Testis (tissue), 2 donors: ENCODE measurements at regions not wholly inside any gene's neighbourhood (a gene's known extent, or its start where the extent isn't known, plus 50 kb on each side); places are given as distances from the start of the nearest gene placed in this dataset.

ENCODE experiments used
- DNase-seq: peaks from one replicate; pipeline ENCODE4 v3.0.0-alpha.2; 2019
- H3K27ac ChIP-seq, 2 donors: fragments of 200-600 bp; sonication (generic); one replicate each; pipeline ENCODE4 v1.5.1; 2019
- H3K27me3 ChIP-seq: fragments of 200-600 bp; sonication (generic); one replicate; pipeline ENCODE4 v1.5.1; 2019
- H3K36me3 ChIP-seq: fragments of 200-600 bp; sonication (generic); one replicate; pipeline ENCODE4 v1.5.1; 2017; ENCODE audit warnings: low read depth; ENCODE audit errors: missing control alignments
- H3K4me1 ChIP-seq: fragments of 200-600 bp; sonication (generic); one replicate; pipeline ENCODE4 v1.5.1; 2019
- H3K4me3 ChIP-seq, 2 donors: fragments of 200-600 bp; sonication (generic); one replicate each; pipeline ENCODE4 v1.5.1; 2017 to 2019
- H3K9me3 ChIP-seq: fragments of 200-600 bp; sonication (generic); one replicate; pipeline ENCODE4 v1.5.1; 2017
- CTCF ChIP-seq, 3 experiments: fragments of 450-650 bp in 2 of 3; fragments of 200-600 bp in 1 of 3; sonication (generic) in 1 of 3; IDR thresholded peaks; one replicate each; pipeline ENCODE4 v1.5.1; 2016 to 2019; ENCODE audit warnings: antibody characterized with exemption in 3 of 3, mild to moderate bottlenecking in 2 of 3, moderate library complexity in 1 of 3
- POLR2A ChIP-seq: fragments of 450-650 bp; IDR thresholded peaks from one replicate; pipeline ENCODE4 v1.6.1; 2017; ENCODE audit warnings: antibody characterized with exemption, mild to moderate bottlenecking, moderate library complexity
- WGBS, 2 donors: methylation state at CpG; one replicate each; pipeline ENCODE4 v1.1.5; 2018; 5-methylcytosine and 5-hydroxymethylcytosine counted together
- intact Hi-C: fragments of 100-400 bp; cut with DNase I; formaldehyde crosslinking; loops from one replicate; pipeline ENCODE4 v1.15.1; 2023; ENCODE audit warnings: low total_unique reads

DNA sequence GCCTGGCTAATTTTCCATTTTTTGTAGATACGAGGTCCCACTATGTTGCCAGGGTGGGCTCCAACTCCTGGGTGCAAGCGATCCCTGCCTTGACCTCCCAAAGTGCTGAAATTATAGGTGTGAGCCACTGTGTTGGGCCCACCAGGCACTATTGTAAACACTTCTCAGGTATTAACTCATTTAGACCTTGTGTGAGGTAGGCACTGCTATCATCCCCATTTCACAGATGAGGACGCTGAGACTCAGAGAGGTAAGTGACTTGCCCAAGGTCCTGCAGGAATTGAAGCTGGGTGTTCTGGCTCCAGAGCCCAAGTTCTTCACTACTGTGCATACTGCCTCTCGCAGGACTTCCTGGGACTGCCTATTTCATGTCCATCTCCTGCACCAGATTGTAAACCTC is 67.1 kb upstream of the SYPL1 start:
- intact Hi-C loops = no loop called here
- H3K36me3 ChIP-seq = no peaks in the 10 kb centered on the region
- 93 to 98% methylated on average over 4 of the region's 4 CpGs for WGBS, 2 donors
- no peak for DNase-seq
- no peak overlapping the region for H3K27ac ChIP-seq
- no peaks in the 10 kb centered on the region for H3K27me3 ChIP-seq
- H3K4me1 ChIP-seq = peaks cover 8% of the 10 kb centered on the region
- no peaks in the 10 kb centered on the region for H3K9me3 ChIP-seq
- TF ChIP-seq CTCF (IDR thresholded peaks at IDR 0.05) (no peak), POLR2A (no peak)
- no peak overlapping the region for H3K4me3 ChIP-seq

DNA sequence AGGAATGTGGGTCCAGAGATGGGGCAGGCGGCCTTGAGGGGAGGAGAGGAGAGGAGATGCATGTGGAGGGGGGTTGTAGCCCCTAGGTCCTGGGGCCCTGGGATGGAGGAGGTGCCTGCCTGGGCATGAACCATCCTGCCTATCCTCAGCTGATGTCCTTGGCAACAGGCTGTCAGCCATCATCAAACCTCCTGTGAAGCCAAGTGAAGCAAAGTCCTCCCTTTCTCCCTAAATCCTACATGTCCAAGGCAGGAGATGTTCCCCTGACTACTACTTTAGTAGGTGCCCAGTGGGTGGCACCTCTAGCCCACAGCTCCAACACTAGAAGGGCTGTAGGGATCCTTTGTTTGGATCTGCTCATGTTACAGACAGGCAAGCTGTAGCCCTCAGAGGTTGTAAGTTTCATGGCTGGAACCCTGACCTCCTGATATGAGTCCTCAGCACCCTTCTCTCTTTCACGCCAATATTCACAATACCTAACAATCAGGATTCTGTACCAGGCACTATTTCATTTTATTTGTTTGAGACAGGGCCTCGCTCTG is 66.6 kb upstream of the SYPL1 start:
- DNase-seq = no peak
- TF ChIP-seq CTCF (IDR thresholded peaks at IDR 0.05) = no peak
- TF ChIP-seq POLR2A = no peak
- no peaks in the 10 kb centered on the region for H3K9me3 ChIP-seq

GRCh38 chr7:106177738-106178592 is 65.9 kb upstream of the SYPL1 start:
- DNase-seq = no peak
- WGBS, 2 donors = 83 to 88% methylated on average over 11 of the region's 11 CpGs
- no peak overlapping the region for H3K27ac ChIP-seq

More for the DNA sequence above, 66.6 kb upstream of the SYPL1 start:
- Histone ChIP-seq H3K27me3 (no peaks in the 10 kb centered on the region), H3K27ac (no peak overlapping the region), H3K4me1 (peaks cover 8% of the 10 kb centered on the region), H3K4me3 (no peak overlapping the region), H3K36me3 (no peaks in the 10 kb centered on the region)
- WGBS, 2 donors = 92 to 95% methylated on average over 3 of the region's 3 CpGs
- intact Hi-C loops = no loop called here

DNA sequence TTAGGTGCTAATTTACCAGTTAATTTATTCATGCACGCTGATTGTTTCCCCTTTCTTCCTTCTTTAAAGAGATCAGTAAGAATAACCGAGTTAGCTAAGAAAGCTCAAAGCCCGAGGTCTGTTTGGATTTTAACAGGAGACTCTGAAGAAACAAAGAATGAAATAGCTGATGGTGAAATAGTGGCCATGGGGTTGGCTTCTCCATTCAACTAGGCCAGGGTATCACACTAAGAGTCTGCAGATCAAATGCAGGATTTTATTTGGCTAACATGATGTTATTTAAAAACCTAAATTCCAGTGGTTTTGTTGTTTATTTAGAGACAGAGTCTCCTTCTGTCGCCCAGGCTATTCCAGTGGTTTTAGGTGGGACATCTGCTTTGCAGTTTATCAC is 65.2 kb upstream of the SYPL1 start:
- Histone ChIP-seq H3K27me3 (no peaks in the 10 kb centered on the region), H3K9me3 (no peaks in the 10 kb centered on the region), H3K4me1 (peaks cover 8% of the 10 kb centered on the region), H3K27ac (no peak overlapping the region), H3K4me3 (no peak overlapping the region), H3K36me3 (no peaks in the 10 kb centered on the region)
- intact Hi-C loops = no loop called here
- no peak for TF ChIP-seq CTCF (IDR thresholded peaks at IDR 0.05)
- TF ChIP-seq POLR2A = no peak
- no peak for DNase-seq
- WGBS, 2 donors = 85% methylated on average over 4 of the region's 4 CpGs

More at GRCh38 chr7:106177738-106178592, 65.9 kb upstream of the SYPL1 start:
- H3K4me3 ChIP-seq = no peak overlapping the region
- peaks cover 8% of the 10 kb centered on the region for H3K4me1 ChIP-seq
- TF ChIP-seq POLR2A (no peak), CTCF (IDR thresholded peaks at IDR 0.05) (no peak)
- H3K36me3 ChIP-seq = no peaks in the 10 kb centered on the region
- H3K27me3 ChIP-seq = no peaks in the 10 kb centered on the region
- H3K9me3 ChIP-seq = no peaks in the 10 kb centered on the region
- intact Hi-C loops = no loop called here
